M059J (cell line): ENCODE measurements at regions not wholly inside any gene's neighbourhood (a gene's known extent, or its start where the extent isn't known, plus 50 kb on each side); places are given as distances from the start of the nearest gene placed in this dataset.
"Not testable (repeated sequence)": the region's sequence is repeated elsewhere in the genome, so short reads cannot be mapped to it uniquely, and the experiment has no call there.

Experiments used
- DNase-seq: peaks from one replicate; pipeline ENCODE4 v3.0.0-alpha.2; 2012; ENCODE audit warnings: low read depth

- peak; percentile 13 for DNase-seq
These were observed 56.7 kb upstream of the LRFN5 start for GRCh38 chr14:41549821-41550607.

- no peak for DNase-seq
These were observed 57.4 kb upstream of the LRFN5 start for GRCh38 chr14:41549282-41549681.

- DNase-seq: no peak
These were observed 58.0 kb upstream of the LRFN5 start for GRCh38 chr14:41548666-41549065.

- DNase-seq: no peak
These were observed 65.3 kb upstream of the LRFN5 start for GRCh38 chr14:41541333-41541732.

GRCh38 chr14:41532255-41532654 is 74.4 kb upstream of the LRFN5 start:
- no peak for DNase-seq

GRCh38 chr14:41521891-41522290 is 84.8 kb upstream of the LRFN5 start:
- DNase-seq: no peak

- DNase-seq: not testable (repeated sequence)
These were observed 88.6 kb upstream of the LRFN5 start for GRCh38 chr14:41518030-41518429.

- no peak for DNase-seq
These were observed 100.1 kb upstream of the LRFN5 start for GRCh38 chr14:41506552-41506951.

- DNase-seq: no peak
These were observed 101.2 kb upstream of the LRFN5 start for GRCh38 chr14:41505491-41505890.

GRCh38 chr14:41498959-41499358 is 107.7 kb upstream of the LRFN5 start:
- no peak for DNase-seq

GRCh38 chr14:41490323-41490722 is 116.4 kb upstream of the LRFN5 start:
- DNase-seq: no peak

- DNase-seq: no peak
These were observed 117.2 kb upstream of the LRFN5 start for GRCh38 chr14:41489315-41489972.

GRCh38 chr14:41488401-41488800 is 118.3 kb upstream of the LRFN5 start:
- no peak for DNase-seq

GRCh38 chr14:41482861-41483260 is 123.8 kb upstream of the LRFN5 start:
- DNase-seq: no peak

- DNase-seq: no peak
These were observed 130.2 kb upstream of the LRFN5 start for GRCh38 chr14:41476526-41476925.

- no peak for DNase-seq
These were observed 145.3 kb upstream of the LRFN5 start for GRCh38 chr14:41461380-41461779.

GRCh38 chr14:41457393-41457792 is 149.3 kb upstream of the LRFN5 start:
- no peak for DNase-seq

GRCh38 chr14:41449066-41449465 is 157.6 kb upstream of the LRFN5 start:
- DNase-seq: no peak

GRCh38 chr14:41446008-41446407 is 160.7 kb upstream of the LRFN5 start:
- no peak for DNase-seq

- no peak for DNase-seq
These were observed 183.2 kb upstream of the LRFN5 start for GRCh38 chr14:41423503-41423902.

- DNase-seq: not testable (repeated sequence)
These were observed 185.4 kb upstream of the LRFN5 start for GRCh38 chr14:41421308-41421707.

GRCh38 chr14:41419709-41420108 is 187.0 kb upstream of the LRFN5 start:
- no peak for DNase-seq

- no peak for DNase-seq
These were observed 187.8 kb upstream of the LRFN5 start for GRCh38 chr14:41418851-41419250.
